BE2C (cell line): ENCODE measurements at regions not wholly inside any gene's neighbourhood (a gene's known extent, or its start where the extent isn't known, plus 50 kb on each side); places are given as distances from the start of the nearest gene placed in this dataset.
"Not testable (repeated sequence)": the region's sequence is repeated elsewhere in the genome, so short reads cannot be mapped to it uniquely, and the experiment has no call there.

Source experiments
- DNase-seq: peaks from one replicate; pipeline ENCODE4 v3.0.0-alpha.2; 2020
- H3K27me3 ChIP-seq: fragments of 250-450 bp; sonication (Bioruptor Pico); 2 replicates; pipeline ENCODE4 v1.5.1; 2020; ENCODE audit warnings: mild to moderate bottlenecking
- H3K36me3 ChIP-seq: fragments of 250-450 bp; sonication (Bioruptor Pico); 2 replicates; pipeline ENCODE4 v1.5.1; 2020; ENCODE audit warnings: mild to moderate bottlenecking
- H3K4me1 ChIP-seq: fragments of 250-450 bp; sonication (Bioruptor Pico); 2 replicates; pipeline ENCODE4 v1.5.1; 2020
- H3K4me3 ChIP-seq: 2 replicates; pipeline ENCODE4 v1.5.1; 2011; ENCODE audit warnings: low read depth, low read length
- H3K9me3 ChIP-seq: fragments of 250-450 bp; sonication (Bioruptor Pico); 2 replicates; pipeline ENCODE4 v1.5.1; 2020
- TF ChIP-seq, protein P1 (sequence below): IDR thresholded peaks from 2 replicates; pipeline ENCODE4 v1.5.1; 2012; ENCODE audit warnings: mild to moderate bottlenecking, low read depth, low read length

DNA sequence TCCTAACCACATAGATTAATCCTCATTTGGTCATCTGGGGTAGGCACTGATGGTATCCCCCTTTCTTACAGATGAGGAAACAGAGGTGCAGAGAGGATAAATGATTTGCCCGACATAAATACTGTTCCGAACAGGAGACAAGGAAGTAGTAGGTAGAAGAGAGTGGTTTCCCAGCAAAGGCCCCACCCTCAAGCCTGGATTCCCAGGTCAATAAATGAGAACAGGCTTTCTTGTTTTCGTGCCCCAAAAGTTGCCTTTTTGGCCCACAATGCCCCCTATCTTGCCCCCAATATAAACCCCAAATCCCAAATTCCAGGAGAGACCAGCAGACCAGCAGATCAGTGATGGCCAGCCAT, 125.5 kb upstream of the PRR20G start:
- H3K36me3 ChIP-seq = no peaks in the 10 kb centered on the region
- TF ChIP-seq, protein P1, sequence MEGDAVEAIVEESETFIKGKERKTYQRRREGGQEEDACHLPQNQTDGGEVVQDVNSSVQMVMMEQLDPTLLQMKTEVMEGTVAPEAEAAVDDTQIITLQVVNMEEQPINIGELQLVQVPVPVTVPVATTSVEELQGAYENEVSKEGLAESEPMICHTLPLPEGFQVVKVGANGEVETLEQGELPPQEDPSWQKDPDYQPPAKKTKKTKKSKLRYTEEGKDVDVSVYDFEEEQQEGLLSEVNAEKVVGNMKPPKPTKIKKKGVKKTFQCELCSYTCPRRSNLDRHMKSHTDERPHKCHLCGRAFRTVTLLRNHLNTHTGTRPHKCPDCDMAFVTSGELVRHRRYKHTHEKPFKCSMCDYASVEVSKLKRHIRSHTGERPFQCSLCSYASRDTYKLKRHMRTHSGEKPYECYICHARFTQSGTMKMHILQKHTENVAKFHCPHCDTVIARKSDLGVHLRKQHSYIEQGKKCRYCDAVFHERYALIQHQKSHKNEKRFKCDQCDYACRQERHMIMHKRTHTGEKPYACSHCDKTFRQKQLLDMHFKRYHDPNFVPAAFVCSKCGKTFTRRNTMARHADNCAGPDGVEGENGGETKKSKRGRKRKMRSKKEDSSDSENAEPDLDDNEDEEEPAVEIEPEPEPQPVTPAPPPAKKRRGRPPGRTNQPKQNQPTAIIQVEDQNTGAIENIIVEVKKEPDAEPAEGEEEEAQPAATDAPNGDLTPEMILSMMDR = no peak
- H3K27me3 ChIP-seq = no peaks in the 10 kb centered on the region
- no peaks in the 10 kb centered on the region for H3K9me3 ChIP-seq
- H3K4me3 ChIP-seq = no peak overlapping the region
- no peak for DNase-seq
- peaks cover 13% of the 10 kb centered on the region for H3K4me1 ChIP-seq

DNA sequence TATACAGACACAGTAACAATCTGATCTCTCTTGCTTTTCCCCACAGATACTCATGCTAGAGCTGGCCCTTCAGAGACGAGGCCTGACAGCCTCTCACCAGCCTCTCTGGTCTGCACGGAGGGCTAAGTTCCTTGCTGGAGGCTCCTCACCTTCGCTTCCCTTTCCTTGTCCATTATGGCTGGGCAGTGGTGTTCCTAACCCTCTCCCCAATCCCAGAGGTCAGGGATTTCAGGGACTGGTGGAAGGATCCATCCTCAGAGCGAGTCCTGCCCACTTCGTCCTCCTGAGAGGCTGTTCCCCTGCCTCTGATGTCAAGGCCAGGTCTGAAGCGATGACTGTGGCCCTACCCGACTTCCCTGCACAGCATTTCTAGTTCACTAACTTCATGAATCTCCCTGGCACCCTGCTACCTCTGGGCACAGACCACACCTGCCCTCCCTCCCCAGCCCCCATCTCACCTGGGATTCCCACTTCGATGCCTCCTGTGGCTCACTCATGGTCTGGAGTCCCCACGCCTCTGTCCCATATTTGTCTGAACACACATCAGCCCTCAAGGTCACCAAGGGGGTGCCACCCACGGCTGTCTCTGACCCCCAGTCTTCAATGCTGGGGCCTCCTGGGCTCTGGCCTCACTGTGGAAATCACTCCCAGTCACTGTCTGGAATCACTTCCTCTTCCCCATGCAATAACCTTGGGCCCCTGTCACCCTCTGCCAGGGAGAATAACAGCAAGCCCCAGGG, 124.9 kb upstream of the PRR20G start:
- no peaks in the 10 kb centered on the region for H3K36me3 ChIP-seq
- H3K9me3 ChIP-seq = no peaks in the 10 kb centered on the region
- TF ChIP-seq, protein P1 = no peak
- peaks cover 13% of the 10 kb centered on the region for H3K4me1 ChIP-seq
- no peaks in the 10 kb centered on the region for H3K27me3 ChIP-seq
- H3K4me3 ChIP-seq = no peak overlapping the region
- no peak for DNase-seq

DNA sequence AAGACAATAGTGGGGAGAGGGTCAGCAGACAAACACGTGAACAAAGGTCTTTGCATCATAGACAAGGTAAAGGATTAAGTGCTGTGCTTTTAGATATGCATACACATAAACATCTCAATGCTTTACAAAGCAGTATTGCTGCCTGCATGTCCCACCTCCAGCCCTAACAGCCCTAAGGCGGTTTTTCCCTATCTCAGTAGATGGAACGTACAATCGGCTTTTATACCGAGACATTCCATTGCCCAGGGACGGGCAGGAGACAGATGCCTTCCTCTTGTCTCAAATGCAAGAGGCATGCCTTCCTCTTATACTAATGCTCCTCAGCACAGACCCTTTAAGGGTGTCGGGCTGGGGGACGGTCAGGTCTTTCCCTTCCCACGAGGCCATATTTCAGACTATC, 124.0 kb upstream of the PRR20G start:
- not testable (repeated sequence) for H3K36me3 ChIP-seq, H3K9me3 ChIP-seq, H3K4me3 ChIP-seq, H3K27me3 ChIP-seq, DNase-seq
- peaks cover 13% of the 10 kb centered on the region for H3K4me1 ChIP-seq

DNA sequence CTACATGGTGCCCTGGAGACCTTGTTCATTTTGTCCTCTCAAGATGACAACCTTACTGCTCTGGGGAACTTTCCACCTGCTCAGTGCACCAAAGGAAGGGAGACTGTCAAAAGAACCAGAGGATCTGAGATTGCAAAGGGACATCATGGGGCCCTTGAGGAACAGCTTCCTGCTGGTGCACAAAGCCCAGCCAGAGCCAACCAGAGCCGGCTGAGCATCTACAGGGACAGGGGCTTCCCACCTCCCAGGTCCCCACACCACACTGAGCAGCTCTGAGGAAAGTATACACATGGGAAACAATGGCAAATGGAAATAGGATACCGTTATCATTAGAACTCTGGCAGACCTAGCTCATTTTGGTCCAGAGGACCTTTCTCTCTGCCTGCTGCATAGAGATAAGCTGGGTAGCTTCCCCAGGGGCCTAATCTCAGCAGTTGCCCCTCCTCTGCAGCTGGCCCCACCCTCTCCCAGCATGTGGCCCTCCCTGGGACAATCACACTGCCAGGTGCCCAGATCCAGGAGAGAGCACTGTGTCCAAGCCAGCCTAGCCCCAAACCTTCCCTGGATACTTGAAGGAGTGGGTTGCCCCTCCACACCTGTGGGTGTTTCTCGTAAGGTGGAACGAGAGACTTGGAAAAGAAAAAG, 123.4 kb upstream of the PRR20G start:
- peaks cover 13% of the 10 kb centered on the region for H3K4me1 ChIP-seq
- no peaks in the 10 kb centered on the region for H3K27me3 ChIP-seq
- DNase-seq = peak; percentile 80
- no peaks in the 10 kb centered on the region for H3K9me3 ChIP-seq
- no peak overlapping the region for H3K4me3 ChIP-seq
- TF ChIP-seq, protein P1 = no peak
- H3K36me3 ChIP-seq = no peaks in the 10 kb centered on the region

DNA sequence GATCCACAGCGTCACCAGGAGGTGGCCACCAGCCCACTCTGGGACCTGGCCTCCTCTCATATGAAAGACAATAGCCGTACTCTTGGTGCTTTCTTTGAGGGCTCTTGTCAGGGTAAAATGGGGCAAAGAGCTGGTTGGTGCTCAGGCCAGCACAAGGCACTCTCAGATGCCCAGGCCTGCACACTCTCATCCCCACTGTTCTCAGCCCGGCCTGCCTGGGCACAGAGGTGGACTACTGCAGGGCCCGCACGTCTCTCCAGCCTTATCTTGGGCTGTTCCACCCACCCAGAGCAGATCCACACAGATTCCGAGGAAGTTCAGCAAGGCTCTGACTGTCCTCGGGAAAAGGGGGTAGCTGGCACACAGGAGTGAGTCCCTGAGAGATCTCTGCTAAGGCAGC, 122.8 kb upstream of the PRR20G start:
- Histone ChIP-seq H3K36me3 (no peaks in the 10 kb centered on the region), H3K4me1 (peaks cover 13% of the 10 kb centered on the region), H3K9me3 (no peaks in the 10 kb centered on the region), H3K4me3 (no peak overlapping the region), H3K27me3 (no peaks in the 10 kb centered on the region)
- TF ChIP-seq, protein P1 = no peak
- DNase-seq = no peak

DNA sequence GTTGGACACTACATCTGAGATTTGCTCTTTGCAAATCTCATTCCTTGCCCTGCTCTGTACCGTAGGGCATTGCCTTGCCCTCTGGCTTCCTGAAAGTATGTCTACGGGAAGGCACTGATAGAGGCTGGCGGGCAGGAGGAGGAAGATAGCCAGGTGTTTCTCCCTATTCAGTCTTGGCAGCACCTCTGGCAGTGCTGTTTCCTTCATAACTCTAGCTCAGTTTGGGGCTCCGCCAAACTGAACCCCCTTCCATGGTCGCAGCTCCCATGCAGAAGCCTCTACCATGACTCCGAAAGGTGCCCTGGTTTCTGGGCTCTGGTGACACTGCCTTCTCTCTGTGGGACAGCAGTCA, 122.3 kb upstream of the PRR20G start:
- Histone ChIP-seq H3K9me3 (no peaks in the 10 kb centered on the region), H3K36me3 (no peaks in the 10 kb centered on the region), H3K27me3 (no peaks in the 10 kb centered on the region), H3K4me3 (no peak overlapping the region), H3K4me1 (peaks cover 13% of the 10 kb centered on the region)
- DNase-seq = no peak
- TF ChIP-seq, protein P1 = no peak
